ENCODE measurements at regions not wholly inside any gene's neighbourhood (a gene's known extent, or its start where the extent isn't known, plus 50 kb on each side); places are given as distances from the start of the nearest gene placed in this dataset.
A peak's percentile ranks its signal among the peaks of the same experiment; 100 is the strongest.
"Not testable (repeated sequence)": the region's sequence is repeated elsewhere in the genome, so short reads cannot be mapped to it uniquely, and the experiment has no call there.

DNA sequence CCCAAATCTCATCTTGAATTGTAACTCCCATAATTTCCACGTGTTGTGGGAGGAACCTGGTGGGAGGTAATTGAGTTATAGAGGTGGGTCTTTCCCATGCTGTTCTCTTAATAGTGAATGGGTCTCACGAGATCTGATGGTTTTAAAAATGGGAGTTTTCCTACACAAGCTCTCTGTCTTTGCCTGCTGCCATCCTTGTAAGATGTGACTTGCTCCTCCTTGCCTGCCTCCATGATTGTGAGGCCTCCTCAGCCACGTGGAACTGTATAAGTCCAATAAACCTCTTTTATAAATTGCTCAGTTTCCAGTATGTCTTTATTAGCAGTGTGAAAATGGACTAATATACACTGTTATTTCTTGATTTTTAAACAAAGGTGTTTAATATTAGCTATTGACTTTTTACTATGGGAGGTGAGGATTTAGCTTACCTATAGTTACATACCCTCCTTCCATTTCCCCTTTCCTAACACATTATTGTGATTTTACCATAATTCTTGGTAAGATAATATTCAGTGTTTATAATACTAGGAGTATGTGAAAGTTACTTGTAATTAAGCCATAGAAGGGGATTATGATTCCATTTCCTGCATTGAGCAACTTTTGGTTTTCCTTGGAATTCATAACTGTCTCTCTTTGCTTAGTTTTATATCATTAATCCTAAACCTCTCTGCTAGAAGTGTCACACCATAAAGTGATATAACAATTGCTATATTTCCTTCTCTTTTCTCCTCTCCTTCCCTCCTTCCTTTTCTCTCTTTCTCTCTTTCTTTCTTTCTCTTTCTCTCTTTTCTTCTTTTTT, 151.0 kb upstream of the KRAS start:
- DNase-seq (ENCODE audit: low read depth): no peak
- Histone ChIP-seq H3K27me3 (replicated peaks; ENCODE audit: control insufficient read depth, insufficient read depth, low read length) (no peaks in the 10 kb centered on the region), H3K9ac (ENCODE audit: low read length) (no peak overlapping the region), H3K4me3 (ENCODE audit: low read length) (no peak overlapping the region), H3K4me1 (ENCODE audit: control insufficient read depth, insufficient read depth, low read length) (no peaks in the 10 kb centered on the region), H3K36me3 (ENCODE audit: control insufficient read depth, insufficient read depth, low read length, severe bottlenecking) (no peaks in the 10 kb centered on the region), H3K9me3 (ENCODE audit: control insufficient read depth, low read length) (no peaks in the 10 kb centered on the region)

DNA sequence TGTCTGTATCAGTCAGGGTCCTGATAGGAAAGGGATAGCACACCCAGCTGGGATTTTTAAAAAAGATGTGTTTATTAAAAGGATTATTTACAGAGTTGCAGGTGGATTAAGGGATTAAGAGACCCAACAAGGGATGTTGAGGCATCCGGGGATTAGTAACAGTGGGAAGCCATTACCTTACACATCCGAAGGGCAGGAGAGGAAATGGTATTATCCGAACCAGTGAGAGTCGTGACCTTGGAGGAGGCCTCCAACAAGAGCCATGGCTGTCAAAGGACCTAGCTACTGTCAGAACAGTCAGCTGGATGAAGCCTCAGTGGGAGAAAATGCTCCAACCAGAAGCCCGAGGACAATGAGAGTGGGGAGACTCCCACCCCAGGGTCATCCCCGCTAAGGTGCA, 146.3 kb upstream of the KRAS start:
- H3K4me3 ChIP-seq (ENCODE audit: low read length): no peak overlapping the region

DNA sequence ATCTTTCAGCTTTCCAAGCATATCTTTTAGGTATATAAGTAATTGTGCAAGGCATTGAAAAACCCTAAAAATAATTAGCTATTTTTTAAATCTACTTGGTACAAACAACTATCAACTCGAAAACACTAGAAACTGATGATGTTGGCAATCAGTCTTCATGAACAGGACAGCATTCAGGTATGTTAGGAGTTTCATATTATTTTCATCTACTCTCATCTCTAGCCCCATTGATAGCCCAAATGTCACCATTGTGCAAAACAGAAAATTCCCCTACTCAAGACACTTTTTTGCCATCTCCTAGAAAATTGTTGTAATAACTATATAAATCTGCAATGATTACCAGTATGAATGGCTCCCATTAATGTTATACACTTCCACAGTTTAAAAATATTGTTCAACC, 144.5 kb upstream of the KRAS start:
- no peaks in the 10 kb centered on the region for H3K9me3 ChIP-seq (ENCODE audit: control insufficient read depth, low read length)
- no peak for DNase-seq (ENCODE audit: low read depth)
- H3K4me3 ChIP-seq (ENCODE audit: low read length): no peak overlapping the region
- no peaks in the 10 kb centered on the region for H3K4me1 ChIP-seq (ENCODE audit: control insufficient read depth, insufficient read depth, low read length)
- no peaks in the 10 kb centered on the region for H3K27me3 ChIP-seq (replicated peaks; ENCODE audit: control insufficient read depth, insufficient read depth, low read length)
- no peak overlapping the region for H3K9ac ChIP-seq (ENCODE audit: low read length)
- H3K36me3 ChIP-seq (ENCODE audit: control insufficient read depth, insufficient read depth, low read length, severe bottlenecking): no peaks in the 10 kb centered on the region

More for the DNA sequence above, 146.3 kb upstream of the KRAS start:
- no peaks in the 10 kb centered on the region for H3K4me1 ChIP-seq (ENCODE audit: control insufficient read depth, insufficient read depth, low read length)
- no peak for DNase-seq (ENCODE audit: low read depth)
- no peaks in the 10 kb centered on the region for H3K9me3 ChIP-seq (ENCODE audit: control insufficient read depth, low read length)
- H3K36me3 ChIP-seq (ENCODE audit: control insufficient read depth, insufficient read depth, low read length, severe bottlenecking): no peaks in the 10 kb centered on the region
- no peak overlapping the region for H3K9ac ChIP-seq (ENCODE audit: low read length)
- H3K27me3 ChIP-seq (replicated peaks; ENCODE audit: control insufficient read depth, insufficient read depth, low read length): no peaks in the 10 kb centered on the region

DNA sequence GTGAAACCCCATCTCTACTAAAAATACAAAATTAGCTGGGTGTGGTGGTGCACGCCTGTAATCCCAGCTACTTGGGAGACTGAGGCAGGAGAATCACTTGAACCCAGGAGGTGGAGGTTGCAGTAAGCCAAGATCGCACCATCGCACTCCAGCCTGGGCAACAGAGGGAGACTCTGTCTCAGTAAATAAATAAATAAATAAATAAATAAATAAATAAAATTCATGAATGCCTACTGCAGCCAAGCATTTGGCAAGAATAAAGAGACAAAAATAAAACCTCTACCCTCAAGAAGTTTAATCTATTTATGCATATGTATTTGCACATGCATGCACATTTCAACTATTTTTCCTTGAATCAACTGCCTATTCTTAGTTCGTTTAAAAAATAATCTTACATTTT, 144.0 kb upstream of the KRAS start:
- H3K9me3 ChIP-seq (ENCODE audit: control insufficient read depth, low read length); H3K27me3 ChIP-seq (replicated peaks; ENCODE audit: control insufficient read depth, insufficient read depth, low read length); H3K36me3 ChIP-seq (ENCODE audit: control insufficient read depth, insufficient read depth, low read length, severe bottlenecking); H3K4me1 ChIP-seq (ENCODE audit: control insufficient read depth, insufficient read depth, low read length); H3K9ac ChIP-seq (ENCODE audit: low read length); DNase-seq (ENCODE audit: low read depth); H3K4me3 ChIP-seq (ENCODE audit: low read length): not testable (repeated sequence)

DNA sequence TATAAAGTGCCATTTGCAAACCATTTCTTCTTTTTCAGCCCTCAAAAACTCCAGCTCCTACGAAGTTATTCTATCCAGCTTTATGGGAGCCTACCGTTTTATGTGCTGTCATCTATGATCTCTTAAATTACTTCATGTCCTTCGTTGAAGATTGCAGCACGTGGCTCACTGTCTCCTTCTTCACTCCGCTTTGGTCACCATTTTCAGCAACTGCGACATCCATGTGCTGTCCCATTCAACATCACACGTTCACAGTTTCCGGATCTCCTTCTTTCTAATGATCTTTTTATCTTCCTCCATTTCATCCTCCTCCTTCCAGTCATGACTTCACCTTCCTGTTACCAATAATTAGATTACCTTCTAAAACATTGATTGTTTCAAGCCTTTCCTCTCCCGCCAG, 143.3 kb upstream of the KRAS start:
- Histone ChIP-seq H3K9ac (ENCODE audit: low read length) (no peak overlapping the region), H3K4me3 (ENCODE audit: low read length) (no peak overlapping the region), H3K27me3 (replicated peaks; ENCODE audit: control insufficient read depth, insufficient read depth, low read length) (no peaks in the 10 kb centered on the region), H3K4me1 (ENCODE audit: control insufficient read depth, insufficient read depth, low read length) (no peaks in the 10 kb centered on the region), H3K9me3 (ENCODE audit: control insufficient read depth, low read length) (no peaks in the 10 kb centered on the region), H3K36me3 (ENCODE audit: control insufficient read depth, insufficient read depth, low read length, severe bottlenecking) (no peaks in the 10 kb centered on the region)
- no peak for DNase-seq (ENCODE audit: low read depth)

DNA sequence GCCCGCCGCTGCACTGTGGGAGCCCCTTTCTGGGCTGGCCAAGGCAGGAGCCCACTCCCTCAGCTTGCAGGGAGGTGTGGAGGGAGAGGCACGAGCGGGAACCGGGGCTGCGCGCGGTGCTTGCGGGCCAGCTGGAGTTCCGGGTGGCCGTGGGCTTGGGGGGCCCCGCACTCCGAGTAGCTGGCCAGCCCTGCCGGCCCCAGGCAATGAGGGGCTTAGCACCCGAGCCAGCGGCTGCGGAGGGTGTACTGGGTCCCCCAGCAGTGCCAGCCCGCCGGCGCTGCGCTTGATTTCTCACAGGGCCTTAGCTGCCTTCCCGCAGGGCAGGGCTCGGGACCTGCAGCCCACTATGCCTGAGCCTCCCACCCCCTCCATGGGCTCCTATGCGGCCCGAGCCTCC, 140.6 kb upstream of the KRAS start:
- not testable (repeated sequence) for DNase-seq (ENCODE audit: low read depth); H3K36me3 ChIP-seq (ENCODE audit: control insufficient read depth, insufficient read depth, low read length, severe bottlenecking); H3K4me1 ChIP-seq (ENCODE audit: control insufficient read depth, insufficient read depth, low read length)

DNA sequence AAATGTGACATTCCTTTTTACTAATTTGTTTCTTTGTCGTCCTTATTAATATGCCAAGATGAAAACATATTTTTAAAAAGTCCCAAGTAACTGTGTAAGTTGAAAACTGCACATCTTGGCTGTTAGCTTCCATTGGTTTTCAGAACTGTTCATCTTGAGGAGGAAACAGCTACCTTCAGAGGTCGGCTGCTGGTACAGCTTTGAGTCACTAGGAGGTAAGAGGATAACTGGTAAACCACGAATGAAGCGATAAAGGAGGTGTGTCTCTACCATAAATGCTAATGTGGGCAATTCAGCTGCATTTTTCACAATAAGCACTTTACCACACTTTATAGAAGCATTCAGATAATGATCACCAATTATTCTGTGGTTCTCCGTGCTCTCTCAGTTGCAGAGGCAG, 137.5 kb upstream of the KRAS start:
- Histone ChIP-seq H3K36me3 (ENCODE audit: control insufficient read depth, insufficient read depth, low read length, severe bottlenecking) (no peaks in the 10 kb centered on the region), H3K27me3 (replicated peaks; ENCODE audit: control insufficient read depth, insufficient read depth, low read length) (no peaks in the 10 kb centered on the region), H3K4me1 (ENCODE audit: control insufficient read depth, insufficient read depth, low read length) (peaks cover 5% of the 10 kb centered on the region), H3K9me3 (ENCODE audit: control insufficient read depth, low read length) (no peaks in the 10 kb centered on the region), H3K4me3 (ENCODE audit: low read length) (no peak overlapping the region), H3K9ac (ENCODE audit: low read length) (no peak overlapping the region)
- no peak for DNase-seq (ENCODE audit: low read depth)

More for the DNA sequence above, 140.6 kb upstream of the KRAS start:
- H3K27me3 ChIP-seq (replicated peaks; ENCODE audit: control insufficient read depth, insufficient read depth, low read length); H3K9me3 ChIP-seq (ENCODE audit: control insufficient read depth, low read length); H3K9ac ChIP-seq (ENCODE audit: low read length); H3K4me3 ChIP-seq (ENCODE audit: low read length): not testable (repeated sequence)

DNA sequence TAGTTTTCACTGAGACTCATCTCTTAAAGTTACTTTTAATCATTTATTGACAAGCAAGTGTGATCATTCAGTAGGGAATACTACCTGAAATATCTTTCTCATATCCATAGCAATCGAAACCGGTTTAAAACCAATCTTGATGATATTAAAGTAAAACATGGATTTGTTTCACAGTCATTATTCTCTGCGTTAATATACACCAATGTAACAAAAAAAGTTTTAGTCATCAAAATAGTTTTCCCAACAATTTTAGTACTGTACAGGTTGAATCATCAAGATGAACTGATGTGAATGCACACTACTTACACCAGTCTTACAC, 137.0 kb upstream of the KRAS start:
- Histone ChIP-seq H3K4me3 (ENCODE audit: low read length) (no peak overlapping the region), H3K36me3 (ENCODE audit: control insufficient read depth, insufficient read depth, low read length, severe bottlenecking) (no peaks in the 10 kb centered on the region), H3K27me3 (replicated peaks; ENCODE audit: control insufficient read depth, insufficient read depth, low read length) (no peaks in the 10 kb centered on the region), H3K4me1 (ENCODE audit: control insufficient read depth, insufficient read depth, low read length) (peaks cover 5% of the 10 kb centered on the region), H3K9ac (ENCODE audit: low read length) (no peak overlapping the region), H3K9me3 (ENCODE audit: control insufficient read depth, low read length) (no peaks in the 10 kb centered on the region)
- no peak for DNase-seq (ENCODE audit: low read depth)

DNA sequence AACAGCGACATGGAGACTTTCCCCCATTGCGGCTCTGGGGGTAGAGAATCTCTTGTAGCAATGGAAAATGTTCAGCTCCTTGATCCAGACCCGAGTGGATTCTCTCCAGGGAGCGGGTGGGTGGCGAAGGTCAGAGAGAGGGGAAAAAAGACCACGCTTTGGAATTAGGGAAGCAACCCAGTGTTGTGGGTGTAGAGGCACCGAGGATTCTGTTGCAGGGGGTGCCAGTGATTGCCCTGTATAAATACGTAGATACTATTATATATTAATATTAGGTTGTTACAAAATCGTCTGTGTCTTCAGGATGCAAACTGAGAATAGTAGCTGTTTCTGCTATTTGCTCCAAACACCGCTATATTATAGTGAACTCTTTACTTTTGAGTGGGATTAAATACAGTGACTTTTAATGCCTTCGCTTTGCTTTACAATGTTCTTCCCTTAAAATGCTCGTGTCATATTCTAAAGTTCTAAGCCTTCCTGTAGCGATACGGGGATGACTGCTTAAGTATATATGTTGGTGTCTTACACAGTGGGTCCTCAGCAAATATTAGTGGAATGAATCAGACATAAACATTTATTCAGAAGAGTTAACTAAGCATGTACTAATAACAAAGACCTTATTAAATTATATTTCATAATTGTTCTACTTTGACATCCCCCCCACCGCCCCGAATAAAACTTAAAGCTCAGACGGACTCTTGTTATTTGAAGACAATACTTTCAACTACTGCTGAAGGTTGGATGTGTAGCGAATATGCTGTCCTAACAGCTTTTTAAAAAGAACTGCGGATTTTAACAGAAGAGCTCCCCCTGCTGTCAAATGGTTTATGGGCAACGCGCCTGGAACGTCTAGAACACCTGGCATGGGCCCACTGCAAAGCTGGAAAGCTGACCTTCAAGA, 136.4 kb upstream of the KRAS start:
- no peaks in the 10 kb centered on the region for H3K9me3 ChIP-seq (ENCODE audit: control insufficient read depth, low read length)
- peak overlapping the region; percentile 96 for H3K4me3 ChIP-seq (ENCODE audit: low read length)
- DNase-seq (ENCODE audit: low read depth): peak; percentile 97
- no peaks in the 10 kb centered on the region for H3K27me3 ChIP-seq (replicated peaks; ENCODE audit: control insufficient read depth, insufficient read depth, low read length)
- H3K4me1 ChIP-seq (ENCODE audit: control insufficient read depth, insufficient read depth, low read length): peaks cover 5% of the 10 kb centered on the region
- peak overlapping the region; percentile 95 for H3K9ac ChIP-seq (ENCODE audit: low read length)
- no peaks in the 10 kb centered on the region for H3K36me3 ChIP-seq (ENCODE audit: control insufficient read depth, insufficient read depth, low read length, severe bottlenecking)

DNA sequence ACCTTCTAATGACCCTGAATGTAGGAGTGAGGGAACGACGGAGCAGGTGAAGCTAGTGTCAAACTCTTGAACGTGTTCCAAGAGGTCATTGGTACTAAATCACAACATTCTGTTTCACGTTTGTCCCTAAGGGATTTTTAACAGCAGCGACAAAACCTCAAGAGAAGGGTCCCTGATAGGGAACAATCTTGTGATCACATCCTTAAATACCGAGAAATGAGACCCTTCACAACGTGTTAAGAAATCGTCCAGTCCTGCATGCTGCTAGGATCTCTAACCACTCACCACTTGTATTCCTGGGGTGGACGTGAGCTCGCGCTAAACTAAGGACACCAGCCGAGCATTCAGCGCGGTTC, 134.1 kb upstream of the KRAS start:
- no peaks in the 10 kb centered on the region for H3K9me3 ChIP-seq (ENCODE audit: control insufficient read depth, low read length)
- DNase-seq (ENCODE audit: low read depth): no peak
- H3K36me3 ChIP-seq (ENCODE audit: control insufficient read depth, insufficient read depth, low read length, severe bottlenecking): no peaks in the 10 kb centered on the region
- peaks cover 5% of the 10 kb centered on the region for H3K4me1 ChIP-seq (ENCODE audit: control insufficient read depth, insufficient read depth, low read length)
- H3K4me3 ChIP-seq (ENCODE audit: low read length): peak overlapping the region; percentile 96
- peak overlapping the region; percentile 95 for H3K9ac ChIP-seq (ENCODE audit: low read length)
- H3K27me3 ChIP-seq (replicated peaks; ENCODE audit: control insufficient read depth, insufficient read depth, low read length): no peaks in the 10 kb centered on the region

DNA sequence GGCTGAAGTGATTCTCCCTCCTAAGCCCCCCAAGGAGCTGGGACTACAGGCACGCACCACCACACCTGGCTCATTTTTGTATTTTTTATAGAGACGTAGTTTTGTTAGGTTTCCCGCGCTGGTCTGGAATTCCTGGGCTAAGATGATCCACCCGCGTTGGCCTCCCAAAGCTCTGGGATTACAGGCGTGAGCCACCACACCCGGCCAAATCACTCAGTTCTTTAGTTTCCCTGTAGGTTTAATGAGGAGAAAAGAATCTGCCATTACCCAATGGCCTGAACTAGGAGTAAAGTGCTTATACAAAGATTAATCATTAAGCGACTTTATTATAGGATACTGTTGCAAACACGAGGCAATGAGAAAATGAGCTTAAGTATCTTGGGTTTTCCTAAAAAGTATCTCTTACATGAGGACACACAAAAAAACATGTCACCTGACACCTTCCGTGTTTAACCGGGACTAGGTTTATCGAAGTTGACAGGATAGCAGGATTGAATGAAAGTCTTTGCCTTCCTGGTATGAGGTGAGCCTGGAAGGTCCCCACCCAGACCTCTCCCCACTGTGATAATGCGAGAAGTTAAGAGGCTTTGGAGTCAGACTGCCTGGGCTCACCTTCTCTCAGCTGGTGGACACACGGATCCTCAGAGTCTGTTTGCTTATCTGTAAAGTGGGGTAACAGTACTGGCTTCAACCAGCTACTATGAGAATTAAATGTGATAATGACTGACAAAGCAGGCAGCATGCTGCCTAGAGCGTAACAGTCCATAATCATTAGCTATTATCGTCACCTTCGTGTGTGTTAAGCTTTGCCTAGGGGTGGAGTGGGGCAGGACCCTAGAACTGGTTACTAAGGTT, 133.5 kb upstream of the KRAS start:
- Histone ChIP-seq H3K4me3 (ENCODE audit: low read length) (peak overlapping the region; percentile 96), H3K36me3 (ENCODE audit: control insufficient read depth, insufficient read depth, low read length, severe bottlenecking) (no peaks in the 10 kb centered on the region), H3K27me3 (replicated peaks; ENCODE audit: control insufficient read depth, insufficient read depth, low read length) (no peaks in the 10 kb centered on the region), H3K4me1 (ENCODE audit: control insufficient read depth, insufficient read depth, low read length) (peaks cover 5% of the 10 kb centered on the region), H3K9ac (ENCODE audit: low read length) (peak overlapping the region; percentile 95), H3K9me3 (ENCODE audit: control insufficient read depth, low read length) (no peaks in the 10 kb centered on the region)
- no peak for DNase-seq (ENCODE audit: low read depth)
